ENCODE measurements at regions not wholly inside any gene's neighbourhood (a gene's known extent, or its start where the extent isn't known, plus 50 kb on each side); places are given as distances from the start of the nearest gene placed in this dataset.

- TF ChIP-seq, protein P1, sequence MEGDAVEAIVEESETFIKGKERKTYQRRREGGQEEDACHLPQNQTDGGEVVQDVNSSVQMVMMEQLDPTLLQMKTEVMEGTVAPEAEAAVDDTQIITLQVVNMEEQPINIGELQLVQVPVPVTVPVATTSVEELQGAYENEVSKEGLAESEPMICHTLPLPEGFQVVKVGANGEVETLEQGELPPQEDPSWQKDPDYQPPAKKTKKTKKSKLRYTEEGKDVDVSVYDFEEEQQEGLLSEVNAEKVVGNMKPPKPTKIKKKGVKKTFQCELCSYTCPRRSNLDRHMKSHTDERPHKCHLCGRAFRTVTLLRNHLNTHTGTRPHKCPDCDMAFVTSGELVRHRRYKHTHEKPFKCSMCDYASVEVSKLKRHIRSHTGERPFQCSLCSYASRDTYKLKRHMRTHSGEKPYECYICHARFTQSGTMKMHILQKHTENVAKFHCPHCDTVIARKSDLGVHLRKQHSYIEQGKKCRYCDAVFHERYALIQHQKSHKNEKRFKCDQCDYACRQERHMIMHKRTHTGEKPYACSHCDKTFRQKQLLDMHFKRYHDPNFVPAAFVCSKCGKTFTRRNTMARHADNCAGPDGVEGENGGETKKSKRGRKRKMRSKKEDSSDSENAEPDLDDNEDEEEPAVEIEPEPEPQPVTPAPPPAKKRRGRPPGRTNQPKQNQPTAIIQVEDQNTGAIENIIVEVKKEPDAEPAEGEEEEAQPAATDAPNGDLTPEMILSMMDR (IDR thresholded peaks at IDR 0.05; ENCODE audit: insufficient read depth, low read length, missing control alignments) = no peak
- CTCF ChIA-PET = interaction anchor here (1.2 kb wide), 1 partner anchor 8 kb away, joined by 3 read pairs; no protein-coding TSS in a partner anchor
- DNase-seq (ENCODE audit: low read depth, low spot score) = no peak
- no peak overlapping the region for H3K4me3 ChIP-seq (ENCODE audit: low read depth, low read length)
- POLR2A ChIA-PET = no interaction called here
Measured at GRCh38 chr13:73929287-73929932, 204.8 kb downstream of the KLF12 start.

DNA sequence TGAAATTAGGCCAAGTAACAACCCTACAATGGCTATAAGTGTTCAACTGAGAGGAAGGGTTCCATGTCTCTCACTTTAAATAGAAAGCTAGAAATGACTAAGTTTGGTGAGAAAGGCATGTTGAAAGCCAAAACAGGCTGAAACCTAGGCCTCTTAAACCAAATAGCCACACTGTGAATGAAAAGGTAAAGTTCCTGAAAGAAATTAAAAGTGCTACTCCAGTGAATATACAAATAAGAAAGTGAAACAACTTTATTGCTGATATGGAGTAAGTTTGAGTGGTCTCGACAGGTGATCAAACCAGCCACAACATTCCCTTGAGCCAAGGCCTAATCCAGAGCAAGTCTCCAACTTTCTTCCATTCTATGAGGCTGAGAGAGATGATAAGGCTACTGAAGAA lies 209.6 kb downstream of the KLF12 start:
- TF ChIP-seq, protein P1 (IDR thresholded peaks at IDR 0.05; ENCODE audit: insufficient read depth, low read length, missing control alignments) = no peak
- no peak overlapping the region for H3K4me3 ChIP-seq (ENCODE audit: low read depth, low read length)
- DNase-seq (ENCODE audit: low read depth, low spot score) = no peak
- ChIA-PET CTCF (interaction anchor here (1.0 kb wide), 1 partner anchor 11 kb away, joined by 3 read pairs; no protein-coding TSS in a partner anchor), POLR2A (no interaction called here)

DNA sequence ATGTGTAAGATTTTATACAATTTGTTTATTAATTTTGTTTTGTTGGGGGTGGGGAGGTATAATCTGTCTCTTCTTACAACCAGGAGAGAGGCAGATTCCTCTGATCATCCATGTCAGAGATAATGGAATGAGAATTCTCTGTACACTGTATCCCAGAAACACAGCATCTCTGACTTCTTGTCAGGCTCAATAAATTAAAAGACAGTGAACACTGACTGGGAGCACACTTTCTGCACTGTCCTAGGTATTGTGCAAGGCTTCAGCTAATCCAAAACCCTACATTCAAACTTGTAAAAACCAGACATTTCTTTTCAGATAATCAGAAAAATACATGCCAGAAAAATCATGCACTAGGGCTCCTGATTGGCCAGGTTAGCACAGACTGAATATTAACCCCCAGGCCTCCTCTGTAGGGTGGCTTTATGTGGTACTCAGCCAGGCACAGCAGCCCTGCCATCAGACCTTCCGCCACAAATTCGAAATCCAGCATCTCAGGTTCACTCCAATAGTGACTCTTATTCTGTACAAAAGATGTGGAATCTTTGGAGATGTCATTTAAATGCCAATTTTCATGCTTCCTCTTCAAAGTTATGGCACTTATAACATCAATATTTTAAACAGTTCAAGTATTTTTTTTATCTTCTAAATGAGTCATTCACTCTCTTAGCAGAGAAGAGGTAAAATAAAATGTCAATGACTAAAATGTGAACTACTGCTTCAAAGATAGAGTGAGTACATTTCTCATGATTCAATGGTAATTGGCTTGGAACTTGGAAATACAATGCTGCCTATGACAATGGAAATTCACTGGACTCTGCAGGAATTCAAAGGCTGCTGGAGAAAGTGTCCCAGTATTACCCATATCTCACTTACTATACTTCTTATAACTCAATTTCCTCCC lies 211.5 kb downstream of the KLF12 start:
- TF ChIP-seq, protein P1 (IDR thresholded peaks at IDR 0.05; ENCODE audit: insufficient read depth, low read length, missing control alignments) = no peak
- ChIA-PET CTCF (no interaction called here), POLR2A (no interaction called here)
- no peak for DNase-seq (ENCODE audit: low read depth, low spot score)
- H3K4me3 ChIP-seq (ENCODE audit: low read depth, low read length) = no peak overlapping the region

- TF ChIP-seq, protein P1 (IDR thresholded peaks at IDR 0.05; ENCODE audit: insufficient read depth, low read length, missing control alignments) = no peak
- H3K4me3 ChIP-seq (ENCODE audit: low read depth, low read length) = no peak overlapping the region
- DNase-seq (ENCODE audit: low read depth, low spot score) = no peak
- ChIA-PET POLR2A (no interaction called here), CTCF (interaction anchor here (1.1 kb wide), 1 partner anchor 9 kb away, joined by 3 read pairs; no protein-coding TSS in a partner anchor)
Measured at GRCh38 chr13:73918691-73919090, 215.5 kb downstream of the KLF12 start.

DNA sequence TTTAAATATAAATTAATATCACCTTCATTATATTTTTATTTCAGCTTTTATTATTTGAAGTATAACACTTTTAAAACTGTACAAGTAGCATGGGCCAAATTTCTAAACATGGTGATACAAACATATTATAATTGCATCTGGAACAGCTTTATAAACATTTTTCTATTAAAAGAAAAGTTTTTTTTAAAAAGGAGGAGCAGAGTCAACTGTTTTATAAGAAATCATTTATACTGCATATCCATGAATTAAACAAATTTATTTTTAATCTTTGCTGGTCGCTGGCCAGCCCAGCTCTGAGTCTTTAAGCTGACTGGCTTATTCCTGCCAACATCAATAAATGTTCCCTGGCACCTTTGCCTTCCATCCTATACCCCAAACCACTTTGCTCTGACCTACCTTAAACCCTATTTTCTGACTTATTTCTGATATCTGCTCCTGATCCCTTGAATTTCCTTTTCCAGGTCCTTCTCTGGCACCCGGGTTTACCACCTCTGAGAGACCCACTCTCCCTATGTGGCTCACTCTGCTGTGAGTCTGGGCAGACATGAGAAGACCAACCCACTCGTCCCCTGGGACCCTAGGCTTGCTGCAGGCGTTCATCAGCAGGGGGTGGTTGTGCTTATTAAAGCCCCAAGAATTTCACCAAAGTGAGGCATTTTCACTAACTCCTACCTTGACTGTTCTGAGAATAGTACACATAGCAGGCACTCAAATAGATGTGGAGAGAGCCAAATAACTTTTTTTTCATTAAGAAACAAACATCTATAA lies 220.3 kb downstream of the KLF12 start:
- no peak for DNase-seq (ENCODE audit: low read depth, low spot score)
- ChIA-PET CTCF (interaction anchor here (1.1 kb wide), 1 partner anchor 88 kb away, joined by 3 read pairs; no protein-coding TSS in a partner anchor), POLR2A (no interaction called here)
- H3K4me3 ChIP-seq (ENCODE audit: low read depth, low read length) = no peak overlapping the region
- TF ChIP-seq, protein P1 (IDR thresholded peaks at IDR 0.05; ENCODE audit: insufficient read depth, low read length, missing control alignments) = no peak
